ENCODE measurements at regions not wholly inside any gene's neighbourhood (a gene's known extent, or its start where the extent isn't known, plus 50 kb on each side); places are given as distances from the start of the nearest gene placed in this dataset.
"Not testable (repeated sequence)": the region's sequence is repeated elsewhere in the genome, so short reads cannot be mapped to it uniquely, and the experiment has no call there.

DNA sequence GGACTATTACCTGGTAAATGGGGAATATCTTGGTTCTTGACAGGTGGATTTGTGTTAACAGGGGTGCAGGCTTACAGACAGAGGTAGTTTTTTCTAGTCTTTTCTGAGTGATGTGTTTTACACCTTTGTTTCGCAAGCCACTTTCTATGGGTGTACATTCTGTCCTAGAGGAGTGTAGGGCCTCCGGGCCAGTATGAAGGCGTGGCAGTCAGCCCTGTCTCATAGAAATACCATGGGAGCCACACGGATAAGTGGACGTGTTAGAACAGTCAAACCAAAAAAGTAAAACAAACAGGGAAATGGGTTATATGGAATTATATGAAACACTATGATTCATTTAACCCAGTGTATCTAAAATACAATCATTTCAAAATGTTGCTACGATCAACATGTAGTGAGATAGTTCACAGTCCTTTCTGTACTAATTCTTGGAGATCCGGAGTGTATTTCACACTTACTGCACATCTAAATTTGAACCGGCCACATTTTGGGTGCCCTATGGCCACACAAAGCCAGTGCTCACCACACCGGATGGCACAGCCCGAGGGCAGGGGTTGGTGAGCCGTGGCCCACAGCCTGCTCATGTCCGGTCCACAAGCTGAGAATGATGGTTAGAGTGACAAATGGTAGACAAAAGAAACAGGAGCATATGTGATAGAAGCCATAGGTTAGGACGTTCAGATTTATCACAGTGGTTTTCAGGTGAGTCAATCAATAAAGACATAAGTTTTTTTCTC lies 80.1 kb upstream of the IRX4 start:
- H3K9ac ChIP-seq (ENCODE audit: low read length), result no peak overlapping the region
- H3K4me1 ChIP-seq (ENCODE audit: control insufficient read depth, insufficient read depth, low read length), result no peaks in the 10 kb centered on the region
- no peaks in the 10 kb centered on the region for H3K9me3 ChIP-seq (ENCODE audit: control insufficient read depth, low read length)
- no peaks in the 10 kb centered on the region for H3K36me3 ChIP-seq (ENCODE audit: control insufficient read depth, insufficient read depth, low read length)
- no peaks in the 10 kb centered on the region for H3K27me3 ChIP-seq (ENCODE audit: control insufficient read depth, insufficient read depth, low read length)
- H3K4me3 ChIP-seq (ENCODE audit: low read length), result no peak overlapping the region

DNA sequence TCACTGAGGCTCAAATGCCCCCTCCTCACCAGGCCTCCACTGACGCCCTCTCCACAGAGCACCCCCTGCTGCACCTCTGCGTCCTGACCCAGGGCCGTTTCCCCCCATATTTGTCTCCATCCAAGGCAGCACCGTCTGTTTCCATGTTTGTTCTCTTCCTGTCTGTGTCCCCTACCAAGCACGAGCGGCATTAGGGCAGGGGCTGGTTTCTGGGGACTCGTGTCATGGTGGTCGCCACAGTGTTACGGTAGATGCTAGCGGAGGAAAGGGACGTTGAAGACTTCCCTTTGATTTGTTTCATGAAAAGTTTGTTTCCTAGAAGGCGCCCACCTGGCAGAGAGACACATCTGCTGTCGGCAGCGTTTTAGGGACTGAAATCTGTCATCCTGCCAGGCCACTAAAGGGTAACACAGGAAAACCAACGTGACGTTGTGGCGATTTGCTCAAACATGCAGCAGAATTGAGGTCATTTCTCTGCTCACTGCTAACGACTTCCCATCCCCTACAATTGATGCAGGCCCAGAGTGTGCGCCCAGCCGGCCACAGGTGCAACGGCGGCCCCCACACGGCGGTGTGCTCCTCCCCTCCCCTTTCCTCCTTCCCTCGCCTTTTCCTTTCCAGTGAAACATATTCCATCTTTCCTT lies 79.3 kb upstream of the IRX4 start:
- H3K36me3 ChIP-seq (ENCODE audit: control insufficient read depth, insufficient read depth, low read length), result no peaks in the 10 kb centered on the region
- H3K9ac ChIP-seq (ENCODE audit: low read length), result no peak overlapping the region
- no peak overlapping the region for H3K4me3 ChIP-seq (ENCODE audit: low read length)
- no peaks in the 10 kb centered on the region for H3K27me3 ChIP-seq (ENCODE audit: control insufficient read depth, insufficient read depth, low read length)
- no peaks in the 10 kb centered on the region for H3K4me1 ChIP-seq (ENCODE audit: control insufficient read depth, insufficient read depth, low read length)
- no peaks in the 10 kb centered on the region for H3K9me3 ChIP-seq (ENCODE audit: control insufficient read depth, low read length)

- Histone ChIP-seq H3K27me3 (ENCODE audit: control insufficient read depth, insufficient read depth, low read length) (no peaks in the 10 kb centered on the region), H3K36me3 (ENCODE audit: control insufficient read depth, insufficient read depth, low read length) (no peaks in the 10 kb centered on the region), H3K4me3 (ENCODE audit: low read length) (no peak overlapping the region), H3K9me3 (ENCODE audit: control insufficient read depth, low read length) (no peaks in the 10 kb centered on the region), H3K9ac (ENCODE audit: low read length) (no peak overlapping the region), H3K4me1 (ENCODE audit: control insufficient read depth, insufficient read depth, low read length) (no peaks in the 10 kb centered on the region)
Measured at GRCh38 chr5:1961304-1961946, 78.7 kb upstream of the IRX4 start.

DNA sequence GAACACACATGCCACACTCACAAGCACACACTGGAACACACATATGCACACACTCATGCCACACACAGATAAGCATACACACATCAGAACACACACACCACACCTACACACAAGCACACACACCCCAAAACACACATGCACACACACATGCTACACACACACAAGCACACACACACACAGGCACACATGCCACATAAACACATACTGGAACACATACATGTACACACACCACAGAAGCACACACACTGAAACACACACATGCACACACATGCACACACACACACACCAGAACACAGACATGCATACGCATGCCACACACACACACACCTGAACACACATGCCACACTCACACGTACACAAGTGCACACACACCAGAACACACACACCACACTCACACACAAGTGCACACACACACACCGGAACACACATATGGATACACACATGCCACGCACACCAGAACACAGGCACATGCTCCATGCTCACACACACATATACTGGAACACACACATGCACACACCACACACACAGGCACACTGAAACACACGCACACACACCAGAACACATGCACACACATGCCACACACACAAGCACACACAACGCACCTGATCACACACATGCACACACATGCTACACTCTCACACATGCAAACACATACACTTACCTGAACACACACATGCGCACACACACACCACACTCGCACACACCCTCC lies 78.0 kb upstream of the IRX4 start:
- H3K4me3 ChIP-seq (ENCODE audit: low read length), result no peak overlapping the region
- no peak overlapping the region for H3K9ac ChIP-seq (ENCODE audit: low read length)
- no peaks in the 10 kb centered on the region for H3K27me3 ChIP-seq (ENCODE audit: control insufficient read depth, insufficient read depth, low read length)
- H3K4me1 ChIP-seq (ENCODE audit: control insufficient read depth, insufficient read depth, low read length), result no peaks in the 10 kb centered on the region
- H3K36me3 ChIP-seq (ENCODE audit: control insufficient read depth, insufficient read depth, low read length), result no peaks in the 10 kb centered on the region
- no peaks in the 10 kb centered on the region for H3K9me3 ChIP-seq (ENCODE audit: control insufficient read depth, low read length)

GRCh38 chr5:1959725-1960581 lies 77.2 kb upstream of the IRX4 start:
- no peak overlapping the region for H3K9ac ChIP-seq (ENCODE audit: low read length)

GRCh38 chr5:1959231-1959630 lies 76.5 kb upstream of the IRX4 start:
- Histone ChIP-seq H3K9ac (ENCODE audit: low read length) (no peak overlapping the region), H3K4me3 (ENCODE audit: low read length) (no peak overlapping the region), H3K27me3 (ENCODE audit: control insufficient read depth, insufficient read depth, low read length) (no peaks in the 10 kb centered on the region), H3K9me3 (ENCODE audit: control insufficient read depth, low read length) (no peaks in the 10 kb centered on the region), H3K4me1 (ENCODE audit: control insufficient read depth, insufficient read depth, low read length) (no peaks in the 10 kb centered on the region), H3K36me3 (ENCODE audit: control insufficient read depth, insufficient read depth, low read length) (no peaks in the 10 kb centered on the region)

More at GRCh38 chr5:1959725-1960581, 77.2 kb upstream of the IRX4 start:
- no peaks in the 10 kb centered on the region for H3K9me3 ChIP-seq (ENCODE audit: control insufficient read depth, low read length)
- H3K4me1 ChIP-seq (ENCODE audit: control insufficient read depth, insufficient read depth, low read length), result no peaks in the 10 kb centered on the region
- H3K4me3 ChIP-seq (ENCODE audit: low read length), result no peak overlapping the region
- H3K27me3 ChIP-seq (ENCODE audit: control insufficient read depth, insufficient read depth, low read length), result no peaks in the 10 kb centered on the region
- no peaks in the 10 kb centered on the region for H3K36me3 ChIP-seq (ENCODE audit: control insufficient read depth, insufficient read depth, low read length)

DNA sequence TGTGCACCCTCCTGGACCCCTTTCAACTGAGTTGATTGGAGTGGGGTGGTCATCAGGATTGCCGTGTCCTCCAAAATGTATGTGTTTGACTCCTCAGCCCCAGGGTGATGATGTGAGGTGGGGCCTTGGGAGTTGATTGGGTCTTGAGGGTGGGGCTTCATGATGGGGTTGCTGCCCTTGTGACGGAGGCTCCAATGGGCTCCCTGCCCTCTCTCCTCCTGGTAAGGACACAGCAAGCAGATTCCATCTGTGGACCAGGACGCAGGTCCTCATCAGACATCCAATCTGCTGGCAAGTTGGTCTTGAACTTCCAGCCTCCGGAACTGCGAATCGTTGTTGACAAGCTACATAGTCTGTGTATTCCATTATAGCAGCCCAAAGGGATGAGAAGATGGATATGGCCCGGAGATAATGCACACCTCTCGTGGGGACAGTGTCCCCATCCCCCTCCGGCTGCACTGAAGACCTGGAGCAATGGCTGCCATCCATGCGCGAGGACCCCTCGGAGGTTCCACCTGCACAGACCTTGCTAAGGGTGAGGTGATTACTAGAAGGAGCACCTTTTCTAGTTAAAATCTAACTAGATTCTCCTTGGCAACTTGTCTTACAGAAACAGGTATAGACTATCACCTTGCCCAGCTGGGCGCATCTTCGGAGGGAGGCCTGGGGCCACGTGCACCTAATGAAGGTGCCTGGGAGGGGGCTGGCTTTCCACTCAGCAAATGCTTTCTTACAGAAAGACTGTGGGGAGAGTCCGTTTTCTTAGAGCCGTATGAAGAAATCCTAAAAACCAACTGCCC lies 75.7 kb upstream of the IRX4 start:
- Histone ChIP-seq H3K4me1 (ENCODE audit: control insufficient read depth, insufficient read depth, low read length) (no peaks in the 10 kb centered on the region), H3K36me3 (ENCODE audit: control insufficient read depth, insufficient read depth, low read length) (no peaks in the 10 kb centered on the region), H3K4me3 (ENCODE audit: low read length) (no peak overlapping the region), H3K9ac (ENCODE audit: low read length) (no peak overlapping the region), H3K27me3 (ENCODE audit: control insufficient read depth, insufficient read depth, low read length) (no peaks in the 10 kb centered on the region), H3K9me3 (ENCODE audit: control insufficient read depth, low read length) (no peaks in the 10 kb centered on the region)

DNA sequence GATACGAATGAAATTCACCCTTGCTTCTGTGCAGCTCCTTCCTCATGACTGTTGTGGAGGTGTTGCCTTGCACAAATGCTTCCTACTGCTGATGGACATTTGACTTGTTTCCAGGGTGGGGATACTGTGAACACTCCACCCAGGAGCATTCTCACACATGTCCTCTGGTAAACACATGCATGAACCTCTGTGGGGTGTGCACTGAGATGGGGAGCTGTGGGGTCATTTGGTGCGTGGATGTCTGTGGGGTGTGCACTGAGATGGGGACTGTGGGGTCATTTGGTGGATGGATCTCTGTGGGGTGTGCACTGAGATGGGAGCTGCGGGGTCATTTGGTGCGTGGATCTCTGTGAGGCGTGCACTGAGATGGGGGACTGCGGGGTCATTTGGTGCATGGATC lies 72.9 kb upstream of the IRX4 start:
- Histone ChIP-seq H3K4me3 (ENCODE audit: low read length) (no peak overlapping the region), H3K9me3 (ENCODE audit: control insufficient read depth, low read length) (no peaks in the 10 kb centered on the region), H3K9ac (ENCODE audit: low read length) (no peak overlapping the region), H3K4me1 (ENCODE audit: control insufficient read depth, insufficient read depth, low read length) (no peaks in the 10 kb centered on the region), H3K27me3 (ENCODE audit: control insufficient read depth, insufficient read depth, low read length) (no peaks in the 10 kb centered on the region), H3K36me3 (ENCODE audit: control insufficient read depth, insufficient read depth, low read length) (no peaks in the 10 kb centered on the region)

DNA sequence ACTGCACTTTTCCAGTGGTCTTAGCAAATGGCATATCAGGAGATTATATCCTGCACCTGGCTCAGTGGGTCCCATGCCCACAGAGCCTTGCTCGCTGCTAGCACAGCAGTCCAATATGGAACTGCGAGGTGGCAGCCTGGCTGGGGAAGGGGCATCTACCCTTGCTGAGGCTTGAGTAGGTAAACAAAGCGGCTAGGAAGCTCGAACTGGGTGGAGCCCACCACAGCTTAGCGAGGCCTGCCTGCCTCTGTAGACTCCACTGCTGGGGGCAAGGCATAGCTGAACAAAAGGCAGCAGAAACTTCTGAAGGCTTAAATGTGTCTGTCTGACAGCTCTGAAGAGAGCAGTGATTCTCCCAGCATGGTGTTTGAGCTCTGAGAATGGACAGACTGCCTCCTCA lies 71.0 kb upstream of the IRX4 start:
- not testable (repeated sequence) for H3K36me3 ChIP-seq (ENCODE audit: control insufficient read depth, insufficient read depth, low read length); H3K9me3 ChIP-seq (ENCODE audit: control insufficient read depth, low read length); H3K27me3 ChIP-seq (ENCODE audit: control insufficient read depth, insufficient read depth, low read length); H3K4me3 ChIP-seq (ENCODE audit: low read length); H3K4me1 ChIP-seq (ENCODE audit: control insufficient read depth, insufficient read depth, low read length); H3K9ac ChIP-seq (ENCODE audit: low read length)

GRCh38 chr5:1952444-1953099 lies 69.8 kb upstream of the IRX4 start:
- no peaks in the 10 kb centered on the region for H3K4me1 ChIP-seq (ENCODE audit: control insufficient read depth, insufficient read depth, low read length)
- no peaks in the 10 kb centered on the region for H3K36me3 ChIP-seq (ENCODE audit: control insufficient read depth, insufficient read depth, low read length)
- H3K4me3 ChIP-seq (ENCODE audit: low read length), result no peak overlapping the region
- H3K9me3 ChIP-seq (ENCODE audit: control insufficient read depth, low read length), result no peaks in the 10 kb centered on the region
- no peak overlapping the region for H3K9ac ChIP-seq (ENCODE audit: low read length)
- H3K27me3 ChIP-seq (ENCODE audit: control insufficient read depth, insufficient read depth, low read length), result no peaks in the 10 kb centered on the region

All from mucosa of stomach (tissue), 1 donor.